Activated CD4-positive, alpha-beta T cell treated with anti-CD3 and anti-CD28 coated beads for 36 hours (primary cell): ENCODE measurements at regions not wholly inside any gene's neighbourhood (a gene's known extent, or its start where the extent isn't known, plus 50 kb on each side); places are given as distances from the start of the nearest gene placed in this dataset.
"Not testable (repeated sequence)": the region's sequence is repeated elsewhere in the genome, so short reads cannot be mapped to it uniquely, and the experiment has no call there.

Source experiments
- ATAC-seq: fragments of 200-7000 bp; cut with Tn5 transposase; one replicate; pipeline ENCODE4 v1.10.0; 2021; ENCODE audit warnings: mild to moderate bottlenecking, moderate library complexity
- CTCF ChIA-PET: fragments of 350-600 bp; sonication (Branson Sonifier 250); formaldehyde crosslinking; loops from one replicate; lab custom pipeline; 2021; ENCODE audit warnings: antibody characterized with exemption; lab: Charles Lee
- POLR2A ChIA-PET: fragments of 350-600 bp; sonication (Branson Sonifier 250); formaldehyde crosslinking; loops from one replicate; lab custom pipeline; 2021; ENCODE audit warnings: antibody characterized with exemption, inconsistent platforms; lab: Charles Lee
- DNase-seq: peaks from one replicate; pipeline ENCODE4 v3.0.0-alpha.2; 2020
- H3K27ac Mint-ChIP-seq: one replicate; pipeline ENCODE4 v1.8.0; 2021; ENCODE audit warnings: mixed read lengths
- H3K27me3 Mint-ChIP-seq: one replicate; pipeline ENCODE4 v1.8.0; 2021; ENCODE audit warnings: mixed read lengths
- H3K36me3 Mint-ChIP-seq: one replicate; pipeline ENCODE4 v1.8.0; 2021; ENCODE audit warnings: low read depth, mixed read lengths
- H3K4me1 Mint-ChIP-seq: one replicate; pipeline ENCODE4 v1.8.0; 2021; ENCODE audit warnings: mixed read lengths
- H3K4me3 Mint-ChIP-seq: one replicate; pipeline ENCODE4 v1.8.0; 2021; ENCODE audit warnings: mild to moderate bottlenecking, moderate library complexity, mixed read lengths
- H3K9me3 Mint-ChIP-seq: one replicate; pipeline ENCODE4 v1.8.0; 2021; ENCODE audit warnings: low read depth, mixed read lengths
- intact Hi-C, 2 experiments: fragments of 100-400 bp; cut with DNase I in 1 of 2; cut with micrococcal nuclease in 1 of 2; formaldehyde crosslinking; loops; one replicate each; pipeline versions ENCODE4 v1.14.2 to v1.15.1; 2022 to 2024; cut with DNase I, micrococcal nuclease

- H3K27ac Mint-ChIP-seq, result no peak overlapping the region
- ATAC-seq (no peak), DNase-seq (no peak)
- POLR2A ChIA-PET, result interaction anchor here (0.7 kb wide), 1 partner anchor 638 kb away, joined by 4 read pairs; no protein-coding TSS in a partner anchor
- no peaks in the 10 kb centered on the region for H3K27me3 Mint-ChIP-seq
- no peak overlapping the region for H3K4me3 Mint-ChIP-seq
- H3K9me3 Mint-ChIP-seq, result peaks cover 2% of the 10 kb centered on the region
- H3K4me1 Mint-ChIP-seq, result no peaks in the 10 kb centered on the region
- CTCF ChIA-PET, result no interaction called here
- H3K36me3 Mint-ChIP-seq, result no peaks in the 10 kb centered on the region
- intact Hi-C loops, result no loop called here
Measured at GRCh38 chr9:108259917-108260675, 595.7 kb downstream of the ACTL7B start.

- DNase-seq, result no peak
- no peak for ATAC-seq
- no peak overlapping the region for H3K4me3 Mint-ChIP-seq
- ChIA-PET CTCF (interaction anchor here (0.6 kb wide), 1 partner anchor 305 kb away, joined by 3 read pairs; no protein-coding TSS in a partner anchor), POLR2A (no interaction called here)
- no peaks in the 10 kb centered on the region for H3K36me3 Mint-ChIP-seq
- H3K4me1 Mint-ChIP-seq, result no peaks in the 10 kb centered on the region
- intact Hi-C loops, result no loop called here
- H3K9me3 Mint-ChIP-seq, result peaks cover 4% of the 10 kb centered on the region
- no peak overlapping the region for H3K27ac Mint-ChIP-seq
- no peaks in the 10 kb centered on the region for H3K27me3 Mint-ChIP-seq
Measured at GRCh38 chr9:108258640-108259039, 597.1 kb downstream of the ACTL7B start.

DNA sequence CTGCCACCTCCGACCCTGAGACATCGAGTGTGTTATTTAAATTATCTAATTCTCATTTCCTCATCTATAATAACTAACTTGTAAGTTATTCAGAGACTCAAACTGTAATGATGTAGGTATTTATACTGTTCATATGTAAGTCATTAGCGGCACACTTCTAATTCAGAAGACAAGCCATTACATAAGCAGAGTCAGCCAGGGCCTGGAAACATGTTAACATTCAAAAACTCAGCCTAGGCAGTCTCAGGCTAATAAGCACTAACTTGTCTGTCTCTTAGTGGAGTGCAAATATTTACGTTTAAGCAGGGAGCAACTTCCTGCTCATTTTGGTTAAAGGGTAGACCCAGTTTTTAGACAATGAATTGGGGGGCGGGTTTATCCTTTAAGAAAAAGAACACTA, 598.4 kb downstream of the ACTL7B start:
- no peak overlapping the region for H3K27ac Mint-ChIP-seq
- DNase-seq (no peak), ATAC-seq (no peak)
- H3K36me3 Mint-ChIP-seq, result no peaks in the 10 kb centered on the region
- POLR2A ChIA-PET, result no interaction called here
- no peaks in the 10 kb centered on the region for H3K4me1 Mint-ChIP-seq
- H3K9me3 Mint-ChIP-seq, result peaks cover 6% of the 10 kb centered on the region
- H3K4me3 Mint-ChIP-seq, result no peak overlapping the region
- CTCF ChIA-PET, result no interaction called here
- intact Hi-C loops, result no loop called here
- no peaks in the 10 kb centered on the region for H3K27me3 Mint-ChIP-seq

DNA sequence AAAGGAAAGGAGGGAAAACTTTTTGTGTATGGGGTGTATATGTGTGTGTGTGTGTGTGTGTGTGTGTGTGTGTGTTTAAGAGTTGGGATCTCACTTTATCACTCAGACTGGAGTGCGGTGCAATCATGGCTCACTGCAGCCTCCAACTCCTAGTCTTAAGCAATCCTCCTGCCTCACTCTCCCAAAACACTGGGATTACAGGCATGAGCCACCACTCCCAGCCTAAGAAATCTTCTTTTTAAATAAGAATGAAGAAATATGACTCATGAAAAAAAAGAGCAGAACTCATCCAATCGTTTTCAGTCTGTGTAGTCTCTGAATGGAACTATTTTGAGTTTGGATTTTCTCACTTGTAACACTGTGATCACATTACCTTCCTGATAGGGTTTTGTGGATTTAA, 601.5 kb downstream of the ACTL7B start:
- POLR2A ChIA-PET, result no interaction called here

GRCh38 chr9:108247391-108247790, 608.4 kb downstream of the ACTL7B start:
- DNase-seq, H3K4me3 Mint-ChIP-seq, H3K27ac Mint-ChIP-seq, ATAC-seq, H3K4me1 Mint-ChIP-seq, POLR2A ChIA-PET, H3K36me3 Mint-ChIP-seq, H3K9me3 Mint-ChIP-seq, CTCF ChIA-PET, intact Hi-C loops, H3K27me3 Mint-ChIP-seq: not testable (repeated sequence)

More for the DNA sequence above, 601.5 kb downstream of the ACTL7B start:
- Mint-ChIP-seq H3K27ac (no peak overlapping the region), H3K9me3 (peaks cover 6% of the 10 kb centered on the region), H3K36me3 (no peaks in the 10 kb centered on the region), H3K4me1 (no peaks in the 10 kb centered on the region), H3K27me3 (no peaks in the 10 kb centered on the region), H3K4me3 (no peak overlapping the region)
- ATAC-seq (no peak), DNase-seq (no peak)
- intact Hi-C loops, result no loop called here
- CTCF ChIA-PET, result interaction anchor here (0.7 kb wide), 1 partner anchor 200 kb away, joined by 3 read pairs; no protein-coding TSS in a partner anchor

DNA sequence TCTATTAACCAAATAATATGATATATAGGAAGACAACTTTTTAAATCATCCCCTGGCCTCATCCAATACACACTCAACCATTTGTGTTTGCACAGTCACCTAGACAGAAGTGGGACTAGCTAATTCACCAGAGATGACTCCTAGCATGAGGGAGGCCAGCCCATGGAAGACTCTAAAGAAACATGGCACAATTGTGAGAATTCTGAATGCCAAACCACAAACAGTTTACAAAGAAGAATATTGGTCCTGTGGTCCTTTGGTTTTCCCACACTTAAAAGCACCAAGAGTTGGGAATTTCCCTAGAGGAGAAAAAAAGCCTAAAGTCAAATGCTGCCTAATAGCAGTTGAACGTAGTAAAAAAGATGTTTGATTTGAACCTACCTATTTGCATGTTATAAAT, 609.9 kb downstream of the ACTL7B start:
- H3K36me3 Mint-ChIP-seq, result no peaks in the 10 kb centered on the region
- H3K4me1 Mint-ChIP-seq, result no peaks in the 10 kb centered on the region
- CTCF ChIA-PET, result no interaction called here

GRCh38 chr9:108245331-108245730, 610.5 kb downstream of the ACTL7B start:
- no peak overlapping the region for H3K27ac Mint-ChIP-seq
- H3K36me3 Mint-ChIP-seq, result no peaks in the 10 kb centered on the region
- no peaks in the 10 kb centered on the region for H3K27me3 Mint-ChIP-seq
- DNase-seq, result no peak
- intact Hi-C loops, result no loop called here
- peaks cover 2% of the 10 kb centered on the region for H3K9me3 Mint-ChIP-seq
- no peaks in the 10 kb centered on the region for H3K4me1 Mint-ChIP-seq
- no peak overlapping the region for H3K4me3 Mint-ChIP-seq
- ATAC-seq, result no peak
- ChIA-PET POLR2A (no interaction called here), CTCF (interaction anchor here (0.6 kb wide), 1 partner anchor 167 kb away, joined by 3 read pairs; no protein-coding TSS in a partner anchor)

More for the DNA sequence above, 609.9 kb downstream of the ACTL7B start:
- intact Hi-C loops, result no loop called here
- POLR2A ChIA-PET, result no interaction called here
- no peak overlapping the region for H3K27ac Mint-ChIP-seq
- ATAC-seq (no peak), DNase-seq (no peak)
- H3K9me3 Mint-ChIP-seq, result peaks cover 2% of the 10 kb centered on the region
- no peak overlapping the region for H3K4me3 Mint-ChIP-seq
- no peaks in the 10 kb centered on the region for H3K27me3 Mint-ChIP-seq

GRCh38 chr9:108244686-108245085, 611.1 kb downstream of the ACTL7B start:
- DNase-seq (no peak), ATAC-seq (no peak)
- no peaks in the 10 kb centered on the region for H3K4me1 Mint-ChIP-seq
- POLR2A ChIA-PET, result no interaction called here
- no peak overlapping the region for H3K27ac Mint-ChIP-seq
- intact Hi-C loops, result no loop called here
- no peaks in the 10 kb centered on the region for H3K36me3 Mint-ChIP-seq
- peaks cover 2% of the 10 kb centered on the region for H3K9me3 Mint-ChIP-seq
- no peaks in the 10 kb centered on the region for H3K27me3 Mint-ChIP-seq
- H3K4me3 Mint-ChIP-seq, result no peak overlapping the region
- CTCF ChIA-PET, result interaction anchor here (0.6 kb wide), 1 partner anchor 166 kb away, joined by 3 read pairs; no protein-coding TSS in a partner anchor

DNA sequence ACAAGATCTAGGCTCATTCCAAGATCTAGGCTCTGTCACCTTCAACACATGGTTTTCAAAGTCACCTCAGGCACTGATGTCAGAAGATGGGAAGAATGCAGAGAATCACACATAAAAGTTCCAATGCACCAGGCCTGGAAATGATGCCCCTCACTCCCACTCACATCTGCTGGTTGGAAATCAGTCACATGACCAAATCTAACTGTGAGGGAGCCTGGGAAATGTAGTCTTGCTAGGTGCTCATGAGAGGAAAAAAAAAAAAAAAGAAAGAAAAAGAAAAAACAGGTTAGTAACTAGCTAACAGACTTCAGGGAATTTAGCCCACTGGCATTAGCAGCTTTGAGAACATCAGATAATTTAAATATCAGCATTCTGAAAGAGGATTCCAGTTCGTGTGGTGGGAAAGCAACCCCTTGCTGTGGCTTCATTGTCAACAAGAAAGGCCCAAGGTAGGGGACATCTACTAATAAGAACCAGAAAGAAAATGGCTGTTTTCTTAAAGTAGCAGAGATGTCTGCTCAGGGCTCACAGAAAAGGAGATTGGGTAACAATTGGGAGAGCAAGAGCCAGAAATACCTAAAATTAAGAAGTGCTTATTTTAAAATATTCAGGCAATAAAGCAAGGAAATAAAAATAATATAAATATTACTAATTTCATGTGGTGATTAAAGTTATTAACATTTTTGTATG, 614.3 kb downstream of the ACTL7B start:
- DNase-seq (no peak), ATAC-seq (no peak)
- Mint-ChIP-seq H3K27ac (no peak overlapping the region), H3K4me3 (no peak overlapping the region), H3K4me1 (no peaks in the 10 kb centered on the region), H3K36me3 (no peaks in the 10 kb centered on the region), H3K27me3 (no peaks in the 10 kb centered on the region), H3K9me3 (peaks cover 4% of the 10 kb centered on the region)
- CTCF ChIA-PET, result no interaction called here
- intact Hi-C loops, result no loop called here
- POLR2A ChIA-PET, result no interaction called here

DNA sequence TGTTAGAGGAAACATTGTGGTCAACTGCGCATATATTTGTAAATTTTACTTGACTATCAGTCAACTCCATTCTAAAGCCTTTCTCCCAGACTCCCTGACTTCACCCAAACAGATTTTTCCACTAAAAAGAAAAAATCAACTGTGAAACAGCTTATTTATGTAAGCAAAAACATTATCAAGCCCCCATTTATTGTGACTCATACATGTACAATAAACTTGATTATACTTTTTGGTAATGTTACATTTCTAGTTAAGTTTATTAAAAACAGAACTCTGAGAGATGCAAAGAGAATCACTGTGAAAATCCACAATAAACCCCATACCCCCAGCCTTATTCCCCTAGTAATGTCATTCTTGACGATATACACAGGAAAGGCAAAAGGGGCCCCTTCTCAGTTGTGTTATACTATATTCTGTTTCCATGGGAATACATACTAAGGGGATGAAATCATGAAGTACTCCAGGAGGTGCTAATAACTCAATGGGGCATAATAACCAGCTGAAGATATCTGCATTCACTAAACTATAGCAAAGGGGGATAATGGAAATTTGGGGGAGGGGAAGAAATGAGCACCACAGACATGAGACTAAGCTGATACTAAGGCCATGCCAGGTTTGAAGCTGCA, 616.0 kb downstream of the ACTL7B start:
- ChIA-PET POLR2A (interaction anchor here (0.7 kb wide), 1 partner anchor 583 kb away, joined by 4 read pairs; no protein-coding TSS in a partner anchor), CTCF (interaction anchor here (0.8 kb wide), 1 partner anchor 52 kb away, joined by 3 read pairs; no protein-coding TSS in a partner anchor)
- Mint-ChIP-seq H3K27me3 (no peaks in the 10 kb centered on the region), H3K9me3 (peaks cover 4% of the 10 kb centered on the region), H3K36me3 (no peaks in the 10 kb centered on the region), H3K4me3 (no peak overlapping the region), H3K4me1 (no peaks in the 10 kb centered on the region), H3K27ac (no peak overlapping the region)
- DNase-seq (no peak), ATAC-seq (no peak)
- intact Hi-C loops, result no loop called here

GRCh38 chr9:108235609-108236008, 620.2 kb downstream of the ACTL7B start:
- no peak for ATAC-seq
- Mint-ChIP-seq H3K4me3 (no peak overlapping the region), H3K27me3 (no peaks in the 10 kb centered on the region), H3K9me3 (peaks cover 6% of the 10 kb centered on the region), H3K36me3 (no peaks in the 10 kb centered on the region), H3K27ac (no peak overlapping the region), H3K4me1 (no peaks in the 10 kb centered on the region)
- no peak for DNase-seq
- intact Hi-C loops, result no loop called here
- ChIA-PET POLR2A (no interaction called here), CTCF (no interaction called here)
